GM23248 (cell line): ENCODE measurements at regions not wholly inside any gene's neighbourhood (a gene's known extent, or its start where the extent isn't known, plus 50 kb on each side); places are given as distances from the start of the nearest gene placed in this dataset.

Source experiments
- DNase-seq: peaks from one replicate; pipeline ENCODE4 v3.0.0-alpha.2; 2015
- H2AFZ ChIP-seq: fragments of 200-600 bp; sonication (generic); 2 replicates; pipeline ENCODE4 v1.6.1; 2016; ENCODE audit warnings: antibody characterized with exemption
- H3F3A ChIP-seq: fragments of 200-600 bp; sonication (generic); 2 replicates; pipeline ENCODE4 v1.6.1; 2016; ENCODE audit warnings: mild to moderate bottlenecking, antibody characterized with exemption, mixed run types; ENCODE audit not compliant: insufficient read depth
- H3K27ac ChIP-seq: fragments of 200-600 bp; sonication (generic); 2 replicates; pipeline ENCODE4 v1.5.1; 2016; ENCODE audit warnings: mild to moderate bottlenecking
- H3K27me3 ChIP-seq: fragments of 200-600 bp; sonication (generic); replicated peaks from 2 replicates; pipeline ENCODE4 v1.6.1; 2016; ENCODE audit warnings: mild to moderate bottlenecking; ENCODE audit not compliant: insufficient read depth
- H3K36me3 ChIP-seq: fragments of 200-600 bp; sonication (generic); 2 replicates; pipeline ENCODE4 v1.6.1; 2016; ENCODE audit warnings: low read depth, mild to moderate bottlenecking
- H3K4me1 ChIP-seq: fragments of 200-600 bp; sonication (generic); 2 replicates; pipeline ENCODE4 v1.6.1; 2016; ENCODE audit warnings: mild to moderate bottlenecking; ENCODE audit not compliant: insufficient read depth
- H3K4me2 ChIP-seq: fragments of 200-600 bp; sonication (generic); one replicate; pipeline ENCODE4 v1.6.1; 2016; ENCODE audit warnings: mild to moderate bottlenecking; ENCODE audit not compliant: unreplicated experiment
- H3K4me3 ChIP-seq: fragments of 200-600 bp; sonication (generic); 2 replicates; pipeline ENCODE4 v1.5.1; 2016; ENCODE audit warnings: mild to moderate bottlenecking
- H3K79me2 ChIP-seq: fragments of 200-600 bp; sonication (generic); 2 replicates; pipeline ENCODE4 v1.6.1; 2016; ENCODE audit warnings: mild to moderate bottlenecking; ENCODE audit not compliant: insufficient read depth
- H3K9ac ChIP-seq: fragments of 200-600 bp; sonication (generic); 2 replicates; pipeline ENCODE4 v1.6.1; 2016; ENCODE audit warnings: mild to moderate bottlenecking
- H3K9me2 ChIP-seq: fragments of 200-600 bp; sonication (generic); 2 replicates; pipeline ENCODE4 v1.6.1; 2016; ENCODE audit warnings: mixed run types, mild to moderate bottlenecking, moderate library complexity; ENCODE audit not compliant: insufficient read depth
- H3K9me3 ChIP-seq: fragments of 200-600 bp; sonication (generic); one replicate; pipeline ENCODE4 v1.6.1; 2017; ENCODE audit warnings: low read depth
- H4K20me1 ChIP-seq: fragments of 200-600 bp; sonication (generic); 2 replicates; pipeline ENCODE4 v1.6.0; 2016; ENCODE audit not compliant: insufficient read depth
- EZH2 ChIP-seq: fragments of 200-600 bp; sonication (generic); IDR thresholded peaks from 2 replicates; pipeline ENCODE4 v1.6.1; 2018; ENCODE audit warnings: antibody characterized with exemption, mild to moderate bottlenecking; ENCODE audit not compliant: insufficient read depth, poor library complexity, severe bottlenecking
- EZH2phosphoT487 ChIP-seq: fragments of 200-600 bp; sonication (generic); IDR thresholded peaks from 2 replicates; pipeline ENCODE4 v1.6.1; 2018; ENCODE audit warnings: antibody characterized with exemption, moderate library complexity, mild to moderate bottlenecking, low read depth; ENCODE audit not compliant: insufficient read depth
- WGBS, 2 experiments: methylation state at CpG; one replicate each; pipeline ENCODE4 v1.1.6; 2015 to 2017; ENCODE audit warnings: low lambda C conversion rate in 2 of 2, low coverage in 1 of 2; ENCODE audit errors: missing lambda C conversion rate in 2 of 2; 5-methylcytosine and 5-hydroxymethylcytosine counted together
- in situ Hi-C: fragments of 300-500 bp; cut with MboI; formaldehyde crosslinking; loops from 2 replicates; pipeline ENCODE4 v1.15.0; 2020

- Histone ChIP-seq H3K36me3 (no peaks in the 10 kb centered on the region), H3K4me1 (no peaks in the 10 kb centered on the region), H3K4me3 (no peak overlapping the region), H3K27ac (no peak overlapping the region), H3K4me2 (no peak overlapping the region), H4K20me1 (no peaks in the 10 kb centered on the region), H3K9me2 (no peaks in the 10 kb centered on the region), H3F3A (no peaks in the 10 kb centered on the region), H3K27me3 (no peaks in the 10 kb centered on the region), H3K9ac (no peak overlapping the region), H3K79me2 (no peaks in the 10 kb centered on the region), H3K9me3 (no peaks in the 10 kb centered on the region), H2AFZ (no peak overlapping the region)
- TF ChIP-seq EZH2, result no peak
- TF ChIP-seq EZH2phosphoT487, result no peak
- DNase-seq, result no peak
- 1% methylated on average over 7 of the region's 7 CpGs for WGBS, 2 experiments
- in situ Hi-C loops, result no loop called here
These were observed 990.1 kb upstream of the C9orf72 start for GRCh38 chr9:28563291-28563934.

- no peak overlapping the region for H3K9ac ChIP-seq
- no peak for TF ChIP-seq EZH2
- no peak for TF ChIP-seq EZH2phosphoT487
- 13% methylated on average over 1 of the region's 1 CpG for WGBS, 2 experiments
- no peak overlapping the region for H2AFZ ChIP-seq
- no peaks in the 10 kb centered on the region for H3K4me1 ChIP-seq
- no peaks in the 10 kb centered on the region for H3K27me3 ChIP-seq
- no peak for DNase-seq
- no peaks in the 10 kb centered on the region for H3K9me3 ChIP-seq
- H3K4me2 ChIP-seq, result no peak overlapping the region
- no peak overlapping the region for H3K27ac ChIP-seq
- H3K79me2 ChIP-seq, result no peaks in the 10 kb centered on the region
- no peak overlapping the region for H3K4me3 ChIP-seq
- H3K36me3 ChIP-seq, result no peaks in the 10 kb centered on the region
- in situ Hi-C loops, result no loop called here
- no peaks in the 10 kb centered on the region for H3K9me2 ChIP-seq
- no peaks in the 10 kb centered on the region for H4K20me1 ChIP-seq
- no peaks in the 10 kb centered on the region for H3F3A ChIP-seq
These were observed 1010.6 kb upstream of the C9orf72 start for GRCh38 chr9:28583832-28584231.

- Histone ChIP-seq H4K20me1 (no peaks in the 10 kb centered on the region), H3K27me3 (no peaks in the 10 kb centered on the region), H3K4me3 (no peak overlapping the region), H3K4me1 (no peaks in the 10 kb centered on the region), H3F3A (no peaks in the 10 kb centered on the region), H3K4me2 (no peak overlapping the region), H3K79me2 (no peaks in the 10 kb centered on the region), H3K9me2 (no peaks in the 10 kb centered on the region), H3K27ac (no peak overlapping the region), H2AFZ (no peak overlapping the region), H3K9ac (no peak overlapping the region), H3K36me3 (no peaks in the 10 kb centered on the region), H3K9me3 (no peaks in the 10 kb centered on the region)
- no peak for DNase-seq
- in situ Hi-C loops, result no loop called here
- TF ChIP-seq EZH2phosphoT487 (no peak), EZH2 (no peak)
- 7 to 8% methylated on average over 2 of the region's 2 CpGs for WGBS, 2 experiments
These were observed 1011.3 kb upstream of the C9orf72 start for GRCh38 chr9:28584542-28584941.

GRCh38 chr9:28587052-28587451 lies 1013.8 kb upstream of the C9orf72 start:
- no peaks in the 10 kb centered on the region for H3F3A ChIP-seq
- no peak for TF ChIP-seq EZH2phosphoT487
- no peak for TF ChIP-seq EZH2
- H3K4me1 ChIP-seq, result no peaks in the 10 kb centered on the region
- no peaks in the 10 kb centered on the region for H3K9me3 ChIP-seq
- H2AFZ ChIP-seq, result no peak overlapping the region
- H3K9ac ChIP-seq, result no peak overlapping the region
- no peaks in the 10 kb centered on the region for H3K79me2 ChIP-seq
- no peaks in the 10 kb centered on the region for H3K27me3 ChIP-seq
- H4K20me1 ChIP-seq, result no peaks in the 10 kb centered on the region
- DNase-seq, result no peak
- 25 to 34% methylated on average over 1 of the region's 1 CpG for WGBS, 2 experiments
- H3K9me2 ChIP-seq, result no peaks in the 10 kb centered on the region
- no peak overlapping the region for H3K4me3 ChIP-seq
- no peaks in the 10 kb centered on the region for H3K36me3 ChIP-seq
- in situ Hi-C loops, result no loop called here
- H3K27ac ChIP-seq, result no peak overlapping the region
- no peak overlapping the region for H3K4me2 ChIP-seq

GRCh38 chr9:28598408-28598807 lies 1025.1 kb upstream of the C9orf72 start:
- H3K9me3 ChIP-seq, result no peaks in the 10 kb centered on the region
- H3K36me3 ChIP-seq, result no peaks in the 10 kb centered on the region
- no peaks in the 10 kb centered on the region for H3K27me3 ChIP-seq
- H3K4me3 ChIP-seq, result no peak overlapping the region
- 3 to 7% methylated on average over 3 of the region's 3 CpGs for WGBS, 2 experiments
- in situ Hi-C loops, result no loop called here
- H2AFZ ChIP-seq, result no peak overlapping the region
- H3F3A ChIP-seq, result no peaks in the 10 kb centered on the region
- H3K4me1 ChIP-seq, result no peaks in the 10 kb centered on the region
- H3K9me2 ChIP-seq, result no peaks in the 10 kb centered on the region
- H3K9ac ChIP-seq, result no peak overlapping the region
- H4K20me1 ChIP-seq, result no peaks in the 10 kb centered on the region
- no peak for DNase-seq
- TF ChIP-seq EZH2 (no peak), EZH2phosphoT487 (no peak)
- no peak overlapping the region for H3K4me2 ChIP-seq
- H3K79me2 ChIP-seq, result no peaks in the 10 kb centered on the region
- no peak overlapping the region for H3K27ac ChIP-seq
